WERI-Rb-1 (cell line): ENCODE measurements at regions not wholly inside any gene's neighbourhood (a gene's known extent, or its start where the extent isn't known, plus 50 kb on each side); places are given as distances from the start of the nearest gene placed in this dataset.

Experiments used
- DNase-seq: peaks from one replicate; pipeline ENCODE4 v3.0.0-alpha.2; 2020
- H3K27ac ChIP-seq: fragments of 250-450 bp; sonication (Bioruptor Pico); 2 replicates; pipeline ENCODE4 v1.5.1; 2020; ENCODE audit warnings: mild to moderate bottlenecking, moderate library complexity
- H3K27me3 ChIP-seq: fragments of 250-450 bp; sonication (Bioruptor Pico); 2 replicates; pipeline ENCODE4 v1.5.1; 2021; ENCODE audit warnings: mild to moderate bottlenecking, low read depth, moderate library complexity; ENCODE audit not compliant: insufficient read depth, severe bottlenecking
- H3K36me3 ChIP-seq: fragments of 250-450 bp; sonication (Bioruptor Pico); 2 replicates; pipeline ENCODE4 v1.5.1; 2020; ENCODE audit warnings: mild to moderate bottlenecking, moderate library complexity
- H3K4me3 ChIP-seq: 2 replicates; pipeline ENCODE4 v1.5.1; 2011; ENCODE audit warnings: low read depth, mild to moderate bottlenecking, control low read depth, low read length
- H3K9me3 ChIP-seq: fragments of 250-450 bp; sonication (Bioruptor Pico); 2 replicates; pipeline ENCODE4 v1.5.1; 2021; ENCODE audit warnings: mild to moderate bottlenecking, moderate library complexity; ENCODE audit not compliant: severe bottlenecking
- TF ChIP-seq, protein P1 (sequence below): IDR thresholded peaks from 2 replicates; pipeline ENCODE4 v1.5.1; 2011; ENCODE audit warnings: low read depth, mild to moderate bottlenecking, control low read depth, inconsistent platforms, low read length

DNA sequence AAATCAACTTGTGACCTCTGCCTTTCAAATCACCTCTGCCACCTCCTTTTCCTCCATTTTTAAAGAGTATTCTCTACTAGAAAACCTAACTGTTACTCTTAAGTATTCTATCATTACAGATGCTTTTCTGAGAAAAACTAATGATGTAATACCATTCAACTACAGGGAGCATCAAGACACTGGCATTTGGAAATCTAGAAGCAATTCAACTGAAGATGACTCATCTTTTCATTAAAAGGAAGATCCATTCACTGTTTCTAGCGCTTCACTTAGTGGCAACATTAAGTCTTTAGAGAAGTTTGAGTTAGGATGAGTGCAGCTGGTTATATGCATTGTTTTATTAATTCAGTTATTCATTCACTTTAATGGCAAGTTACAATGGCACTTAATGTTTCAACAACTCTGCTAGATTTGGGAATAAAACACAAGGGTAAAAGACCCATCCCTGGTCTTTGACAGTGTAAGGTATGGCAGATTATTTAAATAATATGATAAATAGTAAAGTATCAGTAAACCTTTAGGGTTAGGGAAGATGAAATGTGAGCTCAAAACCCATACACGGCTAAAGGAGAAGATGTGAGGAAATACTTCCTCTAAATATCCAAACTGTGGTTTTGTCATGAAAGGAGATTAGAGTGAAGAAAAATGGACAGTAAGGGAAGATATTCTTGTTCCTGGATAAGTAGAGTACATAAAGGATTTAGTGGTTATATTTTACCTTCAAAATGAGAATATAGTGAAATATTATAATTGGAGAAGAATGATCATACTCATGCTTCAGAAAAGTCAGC is 61.7 kb downstream of the KCNJ2 start:
- Histone ChIP-seq H3K4me3 (no peak overlapping the region), H3K27me3 (no peaks in the 10 kb centered on the region), H3K36me3 (no peaks in the 10 kb centered on the region), H3K27ac (no peak overlapping the region), H3K9me3 (no peaks in the 10 kb centered on the region)
- no peak for DNase-seq
- TF ChIP-seq, protein P1, sequence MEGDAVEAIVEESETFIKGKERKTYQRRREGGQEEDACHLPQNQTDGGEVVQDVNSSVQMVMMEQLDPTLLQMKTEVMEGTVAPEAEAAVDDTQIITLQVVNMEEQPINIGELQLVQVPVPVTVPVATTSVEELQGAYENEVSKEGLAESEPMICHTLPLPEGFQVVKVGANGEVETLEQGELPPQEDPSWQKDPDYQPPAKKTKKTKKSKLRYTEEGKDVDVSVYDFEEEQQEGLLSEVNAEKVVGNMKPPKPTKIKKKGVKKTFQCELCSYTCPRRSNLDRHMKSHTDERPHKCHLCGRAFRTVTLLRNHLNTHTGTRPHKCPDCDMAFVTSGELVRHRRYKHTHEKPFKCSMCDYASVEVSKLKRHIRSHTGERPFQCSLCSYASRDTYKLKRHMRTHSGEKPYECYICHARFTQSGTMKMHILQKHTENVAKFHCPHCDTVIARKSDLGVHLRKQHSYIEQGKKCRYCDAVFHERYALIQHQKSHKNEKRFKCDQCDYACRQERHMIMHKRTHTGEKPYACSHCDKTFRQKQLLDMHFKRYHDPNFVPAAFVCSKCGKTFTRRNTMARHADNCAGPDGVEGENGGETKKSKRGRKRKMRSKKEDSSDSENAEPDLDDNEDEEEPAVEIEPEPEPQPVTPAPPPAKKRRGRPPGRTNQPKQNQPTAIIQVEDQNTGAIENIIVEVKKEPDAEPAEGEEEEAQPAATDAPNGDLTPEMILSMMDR: no peak

DNA sequence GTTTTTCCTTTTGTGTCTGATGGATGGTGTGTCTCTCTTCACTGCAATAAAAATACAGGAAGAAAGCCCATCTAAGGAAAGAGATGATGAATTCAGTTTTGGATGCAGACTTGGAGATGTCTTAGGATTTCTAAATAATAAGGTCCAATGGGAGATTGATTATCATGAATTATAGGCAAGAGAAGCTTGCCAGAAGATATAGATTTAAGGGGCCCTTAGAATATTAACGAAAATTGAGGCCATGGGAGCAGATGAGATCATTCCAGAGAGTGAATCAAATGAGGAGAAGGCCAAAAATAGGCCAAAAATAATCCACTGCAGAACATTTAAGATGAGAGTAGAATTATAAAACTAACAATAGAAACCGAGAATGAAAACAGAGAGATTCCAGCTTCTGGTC is 63.1 kb downstream of the KCNJ2 start:
- Histone ChIP-seq H3K9me3 (no peaks in the 10 kb centered on the region), H3K27ac (no peak overlapping the region), H3K4me3 (no peak overlapping the region), H3K36me3 (no peaks in the 10 kb centered on the region), H3K27me3 (no peaks in the 10 kb centered on the region)
- no peak for DNase-seq
- TF ChIP-seq, protein P1: no peak

DNA sequence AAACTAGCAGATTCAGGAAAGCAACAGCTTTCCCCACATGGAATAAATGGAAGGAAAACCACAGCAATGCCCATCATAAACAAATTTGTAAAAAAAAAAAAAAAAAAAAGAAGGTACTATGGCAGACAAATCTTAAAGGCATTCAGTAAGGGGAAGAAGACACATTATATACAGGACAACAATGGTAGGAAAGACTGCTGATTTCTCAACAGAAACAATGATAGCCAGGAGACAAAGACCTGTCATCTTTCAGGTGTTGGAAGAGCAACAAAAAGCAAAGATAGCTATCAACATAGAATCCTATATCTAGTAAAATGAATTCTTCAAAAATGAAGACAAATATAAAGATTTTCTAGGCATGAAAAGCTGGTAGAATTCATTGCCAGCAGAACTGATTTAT is 65.9 kb downstream of the KCNJ2 start:
- TF ChIP-seq, protein P1: no peak

DNA sequence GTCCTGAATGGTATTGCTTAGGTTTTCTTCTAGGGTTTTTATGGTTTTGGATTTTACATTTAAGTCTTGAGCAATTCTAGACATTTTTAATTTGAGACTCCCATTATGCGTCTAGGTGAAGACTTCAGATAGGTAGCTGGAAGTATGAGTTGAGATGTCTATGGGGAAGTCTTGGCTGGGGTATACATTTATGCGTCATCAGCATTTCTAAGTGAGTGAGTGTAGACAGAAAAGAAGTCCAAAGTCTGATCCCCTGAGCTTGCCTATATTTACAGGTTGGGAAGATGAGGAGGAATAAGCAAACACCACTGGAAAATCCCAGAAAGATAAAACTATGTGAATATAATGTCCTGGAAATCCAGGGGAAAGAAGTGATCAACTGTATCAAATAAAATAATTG is 68.9 kb downstream of the KCNJ2 start:
- no peak for DNase-seq
- H3K36me3 ChIP-seq: no peaks in the 10 kb centered on the region
- TF ChIP-seq, protein P1: no peak
- no peaks in the 10 kb centered on the region for H3K9me3 ChIP-seq
- no peak overlapping the region for H3K27ac ChIP-seq
- no peaks in the 10 kb centered on the region for H3K27me3 ChIP-seq
- H3K4me3 ChIP-seq: no peak overlapping the region

More for the DNA sequence above, 65.9 kb downstream of the KCNJ2 start:
- no peak overlapping the region for H3K27ac ChIP-seq
- no peaks in the 10 kb centered on the region for H3K9me3 ChIP-seq
- H3K4me3 ChIP-seq: no peak overlapping the region
- H3K27me3 ChIP-seq: no peaks in the 10 kb centered on the region
- DNase-seq: no peak
- no peaks in the 10 kb centered on the region for H3K36me3 ChIP-seq

DNA sequence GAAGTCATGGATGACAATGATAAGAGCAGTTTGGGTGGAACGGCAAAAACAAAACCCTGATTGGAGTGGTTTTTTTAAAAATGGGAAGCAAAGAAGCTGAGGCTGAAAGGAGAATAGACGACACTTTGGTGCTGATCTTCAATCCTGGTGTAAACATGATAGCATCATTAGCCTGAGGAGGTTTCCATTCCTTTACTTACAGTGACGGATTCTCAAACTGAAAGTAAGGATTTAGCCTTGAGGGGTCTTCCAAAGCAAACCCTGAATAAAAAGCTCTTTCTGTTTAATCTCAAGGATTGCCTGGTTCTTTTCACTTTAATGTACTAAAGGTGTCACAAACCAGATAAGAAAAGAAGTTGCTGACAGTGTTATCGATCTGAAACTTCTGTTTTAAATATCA is 69.3 kb downstream of the KCNJ2 start:
- Histone ChIP-seq H3K27ac (no peak overlapping the region), H3K27me3 (no peaks in the 10 kb centered on the region), H3K9me3 (no peaks in the 10 kb centered on the region), H3K4me3 (no peak overlapping the region), H3K36me3 (no peaks in the 10 kb centered on the region)
- TF ChIP-seq, protein P1: no peak
- DNase-seq: no peak

DNA sequence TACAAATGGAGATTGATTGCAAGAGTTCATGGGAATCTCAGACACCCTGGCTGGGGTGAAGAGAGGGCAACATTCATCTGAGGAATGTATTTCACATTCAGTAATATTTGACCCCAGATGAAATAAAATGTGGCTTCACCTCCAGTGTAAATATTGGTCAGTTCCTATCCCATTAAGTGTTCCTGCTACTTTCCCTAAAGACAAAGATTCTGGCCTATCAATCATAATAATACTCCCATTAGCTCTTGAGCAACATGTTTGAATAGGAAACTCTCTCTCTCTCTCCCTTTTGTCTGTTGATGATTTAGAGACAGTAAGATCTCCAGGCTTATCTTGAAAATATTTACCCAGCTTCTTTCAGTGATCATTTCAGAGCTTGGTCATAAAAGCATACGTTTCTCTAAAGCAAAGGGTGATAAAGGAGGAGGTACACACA is 70.1 kb downstream of the KCNJ2 start:
- Histone ChIP-seq H3K9me3 (no peaks in the 10 kb centered on the region), H3K4me3 (no peak overlapping the region), H3K27me3 (no peaks in the 10 kb centered on the region), H3K36me3 (no peaks in the 10 kb centered on the region), H3K27ac (no peak overlapping the region)
- DNase-seq: no peak
- TF ChIP-seq, protein P1: no peak
